Activated CD8-positive, alpha-beta T cell treated with anti-CD3 and anti-CD28 coated beads for 36 hours (primary cell): ENCODE measurements at regions not wholly inside any gene's neighbourhood (a gene's known extent, or its start where the extent isn't known, plus 50 kb on each side); places are given as distances from the start of the nearest gene placed in this dataset.
"Not testable (repeated sequence)": the region's sequence is repeated elsewhere in the genome, so short reads cannot be mapped to it uniquely, and the experiment has no call there.

Experiments
- ATAC-seq: fragments of 200-7000 bp; cut with Tn5 transposase; one replicate; pipeline ENCODE4 v1.10.0; 2021; ENCODE audit warnings: mild to moderate bottlenecking, moderate library complexity
- CTCF ChIA-PET: fragments of 350-600 bp; sonication (Branson Sonifier 250); formaldehyde crosslinking; loops from one replicate; lab custom pipeline; 2021; ENCODE audit warnings: antibody characterized with exemption; lab: Charles Lee
- POLR2A ChIA-PET: fragments of 350-600 bp; sonication (Branson Sonifier 250); formaldehyde crosslinking; loops from one replicate; lab custom pipeline; 2021; ENCODE audit warnings: antibody characterized with exemption; lab: Charles Lee
- DNase-seq: peaks from one replicate; pipeline ENCODE4 v3.0.0-alpha.2; 2020
- H3K27ac Mint-ChIP-seq: one replicate; pipeline ENCODE4 v1.8.0; 2021; ENCODE audit warnings: mild to moderate bottlenecking, mixed read lengths
- H3K27me3 Mint-ChIP-seq: one replicate; pipeline ENCODE4 v1.8.0; 2021; ENCODE audit warnings: mixed read lengths
- H3K36me3 Mint-ChIP-seq: one replicate; pipeline ENCODE4 v1.8.0; 2021; ENCODE audit warnings: low read depth, mixed read lengths
- H3K4me1 Mint-ChIP-seq: one replicate; pipeline ENCODE4 v1.8.0; 2021; ENCODE audit warnings: low read depth, mixed read lengths
- H3K4me3 Mint-ChIP-seq: one replicate; pipeline ENCODE4 v1.8.0; 2021; ENCODE audit warnings: mild to moderate bottlenecking, moderate library complexity, mixed read lengths
- H3K9me3 Mint-ChIP-seq: one replicate; pipeline ENCODE4 v1.8.0; 2021; ENCODE audit warnings: mixed read lengths
- intact Hi-C: fragments of 100-400 bp; cut with micrococcal nuclease; formaldehyde crosslinking; loops from one replicate; pipeline ENCODE4 v1.10.0; 2022
- TF ChIP-seq, protein P1 (sequence below): fragments of 200-600 bp; IDR thresholded peaks from one replicate; pipeline ENCODE4 v1.8.0; 2022; ENCODE audit warnings: antibody characterized with exemption, mild to moderate bottlenecking

DNA sequence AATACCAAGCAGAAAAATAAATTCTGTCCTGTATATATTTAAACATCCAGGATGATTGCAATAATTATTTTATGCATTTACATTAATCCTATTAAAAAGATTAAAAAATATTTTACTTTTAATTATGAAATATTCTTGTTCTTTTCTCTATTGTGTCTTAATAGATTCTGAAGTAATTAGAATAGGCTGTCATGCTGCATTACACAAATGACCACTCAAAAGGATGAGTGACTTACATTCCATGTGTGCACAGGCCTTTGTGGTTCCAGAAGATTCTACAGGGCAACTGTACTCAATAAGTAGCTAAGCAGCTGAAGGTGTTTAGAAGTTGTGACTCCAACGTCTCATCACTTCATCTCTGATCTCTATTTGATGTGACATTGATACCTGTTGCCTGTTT lies 745.9 kb upstream of the CCDC179 start:
- H3K27me3 Mint-ChIP-seq = no peaks in the 10 kb centered on the region
- TF ChIP-seq, protein P1, sequence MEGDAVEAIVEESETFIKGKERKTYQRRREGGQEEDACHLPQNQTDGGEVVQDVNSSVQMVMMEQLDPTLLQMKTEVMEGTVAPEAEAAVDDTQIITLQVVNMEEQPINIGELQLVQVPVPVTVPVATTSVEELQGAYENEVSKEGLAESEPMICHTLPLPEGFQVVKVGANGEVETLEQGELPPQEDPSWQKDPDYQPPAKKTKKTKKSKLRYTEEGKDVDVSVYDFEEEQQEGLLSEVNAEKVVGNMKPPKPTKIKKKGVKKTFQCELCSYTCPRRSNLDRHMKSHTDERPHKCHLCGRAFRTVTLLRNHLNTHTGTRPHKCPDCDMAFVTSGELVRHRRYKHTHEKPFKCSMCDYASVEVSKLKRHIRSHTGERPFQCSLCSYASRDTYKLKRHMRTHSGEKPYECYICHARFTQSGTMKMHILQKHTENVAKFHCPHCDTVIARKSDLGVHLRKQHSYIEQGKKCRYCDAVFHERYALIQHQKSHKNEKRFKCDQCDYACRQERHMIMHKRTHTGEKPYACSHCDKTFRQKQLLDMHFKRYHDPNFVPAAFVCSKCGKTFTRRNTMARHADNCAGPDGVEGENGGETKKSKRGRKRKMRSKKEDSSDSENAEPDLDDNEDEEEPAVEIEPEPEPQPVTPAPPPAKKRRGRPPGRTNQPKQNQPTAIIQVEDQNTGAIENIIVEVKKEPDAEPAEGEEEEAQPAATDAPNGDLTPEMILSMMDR = no peak
- H3K4me1 Mint-ChIP-seq = no peaks in the 10 kb centered on the region
- DNase-seq (no peak), ATAC-seq (no peak)
- no peak overlapping the region for H3K4me3 Mint-ChIP-seq
- H3K36me3 Mint-ChIP-seq = no peaks in the 10 kb centered on the region
- POLR2A ChIA-PET = no interaction called here
- H3K27ac Mint-ChIP-seq = no peak overlapping the region
- CTCF ChIA-PET = no interaction called here
- intact Hi-C loops = no loop called here
- H3K9me3 Mint-ChIP-seq = no peaks in the 10 kb centered on the region

DNA sequence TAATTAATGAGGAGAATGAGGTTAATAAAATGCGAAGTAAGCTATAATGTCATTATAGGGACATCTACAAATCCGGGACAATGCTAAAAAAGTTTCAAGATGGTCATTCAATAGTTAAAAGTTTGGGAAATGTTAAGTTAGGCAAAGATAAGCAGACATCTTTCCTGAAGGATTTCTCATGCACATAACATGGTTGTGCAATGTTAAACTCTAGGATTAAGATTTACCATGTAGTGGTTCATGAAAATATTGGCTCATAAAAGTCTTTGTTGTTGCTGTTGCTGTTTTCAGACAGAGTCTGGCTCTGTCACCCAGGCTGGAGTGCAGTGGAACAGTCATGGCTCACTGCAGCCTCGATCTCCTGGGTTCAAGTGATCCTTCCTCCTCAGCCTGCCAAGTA lies 751.5 kb upstream of the CCDC179 start:
- ATAC-seq (no peak), DNase-seq (no peak)
- POLR2A ChIA-PET = no interaction called here
- Mint-ChIP-seq H3K4me3 (no peak overlapping the region), H3K36me3 (no peaks in the 10 kb centered on the region), H3K27ac (no peak overlapping the region), H3K9me3 (peaks cover 4% of the 10 kb centered on the region), H3K27me3 (no peaks in the 10 kb centered on the region), H3K4me1 (no peaks in the 10 kb centered on the region)
- CTCF ChIA-PET = no interaction called here
- TF ChIP-seq, protein P1 = no peak
- intact Hi-C loops = no loop called here

DNA sequence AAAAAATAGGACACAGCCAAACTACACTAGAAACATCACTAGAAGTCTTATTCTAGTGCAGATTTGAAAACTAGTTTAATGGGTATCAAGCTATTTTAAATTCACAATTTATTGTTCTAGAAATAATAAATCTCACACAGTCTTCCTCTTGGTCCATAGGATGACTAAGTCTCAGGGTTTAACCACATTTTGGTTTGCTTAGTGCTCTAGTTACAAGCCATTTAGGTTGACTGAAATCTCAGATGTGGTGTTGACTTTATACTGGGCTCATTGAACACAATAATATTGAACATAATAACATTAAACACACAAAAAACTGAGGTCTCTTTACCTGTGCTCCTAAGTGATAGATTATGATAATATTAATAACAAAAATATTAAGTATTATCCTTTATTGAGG lies 760.3 kb upstream of the CCDC179 start:
- TF ChIP-seq, protein P1 = no peak
- Mint-ChIP-seq H3K9me3 (peaks cover 8% of the 10 kb centered on the region), H3K4me1 (no peaks in the 10 kb centered on the region), H3K27ac (no peak overlapping the region), H3K27me3 (no peaks in the 10 kb centered on the region), H3K4me3 (no peak overlapping the region), H3K36me3 (no peaks in the 10 kb centered on the region)
- DNase-seq (no peak), ATAC-seq (no peak)
- ChIA-PET CTCF (no interaction called here), POLR2A (no interaction called here)
- intact Hi-C loops = no loop called here

DNA sequence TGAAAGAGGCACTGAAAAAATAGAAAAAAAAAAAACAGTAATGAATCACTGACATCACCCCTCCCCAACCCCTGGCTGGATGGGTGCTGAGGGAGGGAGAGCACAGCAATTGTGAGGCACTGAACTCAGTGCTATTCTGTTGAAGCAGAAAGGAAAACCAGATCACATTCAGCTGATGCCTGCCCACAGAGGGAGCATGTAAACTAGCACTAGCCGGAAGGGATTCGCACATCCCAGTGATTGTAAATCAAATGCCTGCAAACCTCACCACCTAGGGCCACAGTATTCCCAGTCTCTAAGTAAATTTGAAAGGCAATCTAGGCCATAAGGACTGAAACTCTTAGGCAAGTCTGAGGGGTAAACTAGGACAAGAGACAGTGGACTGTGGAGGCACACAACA lies 772.0 kb upstream of the CCDC179 start:
- Mint-ChIP-seq H3K4me3 (no peak overlapping the region), H3K4me1 (no peaks in the 10 kb centered on the region), H3K36me3 (no peaks in the 10 kb centered on the region), H3K9me3 (peaks cover 5% of the 10 kb centered on the region), H3K27ac (no peak overlapping the region), H3K27me3 (no peaks in the 10 kb centered on the region)
- intact Hi-C loops = no loop called here
- TF ChIP-seq, protein P1 = no peak
- POLR2A ChIA-PET = no interaction called here
- ATAC-seq (no peak), DNase-seq (no peak)
- CTCF ChIA-PET = no interaction called here

DNA sequence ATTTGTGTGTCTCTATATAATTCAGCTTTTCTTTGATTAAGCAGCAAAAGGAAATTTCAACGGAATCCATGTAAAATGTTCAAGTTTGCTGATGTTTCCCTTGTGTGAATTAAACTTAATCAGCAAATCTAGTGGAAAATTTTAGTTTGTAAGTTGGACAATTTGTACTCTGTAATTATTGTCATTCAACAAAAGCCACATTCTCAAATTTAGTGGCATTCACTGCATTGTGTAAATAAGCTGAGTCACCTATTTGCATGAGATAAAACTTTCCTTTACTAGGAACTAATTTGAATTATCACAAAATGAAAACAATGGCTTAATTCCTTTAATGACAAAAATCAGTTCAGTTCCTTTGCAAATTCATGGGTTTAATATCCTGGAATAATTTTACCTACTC lies 784.2 kb upstream of the CCDC179 start:
- H3K4me1 Mint-ChIP-seq = no peaks in the 10 kb centered on the region
- CTCF ChIA-PET = no interaction called here
- ATAC-seq (no peak), DNase-seq (no peak)
- no peak overlapping the region for H3K27ac Mint-ChIP-seq
- H3K9me3 Mint-ChIP-seq = peaks cover 9% of the 10 kb centered on the region
- intact Hi-C loops = no loop called here
- H3K27me3 Mint-ChIP-seq = no peaks in the 10 kb centered on the region
- POLR2A ChIA-PET = no interaction called here
- no peaks in the 10 kb centered on the region for H3K36me3 Mint-ChIP-seq
- TF ChIP-seq, protein P1 = no peak
- no peak overlapping the region for H3K4me3 Mint-ChIP-seq

DNA sequence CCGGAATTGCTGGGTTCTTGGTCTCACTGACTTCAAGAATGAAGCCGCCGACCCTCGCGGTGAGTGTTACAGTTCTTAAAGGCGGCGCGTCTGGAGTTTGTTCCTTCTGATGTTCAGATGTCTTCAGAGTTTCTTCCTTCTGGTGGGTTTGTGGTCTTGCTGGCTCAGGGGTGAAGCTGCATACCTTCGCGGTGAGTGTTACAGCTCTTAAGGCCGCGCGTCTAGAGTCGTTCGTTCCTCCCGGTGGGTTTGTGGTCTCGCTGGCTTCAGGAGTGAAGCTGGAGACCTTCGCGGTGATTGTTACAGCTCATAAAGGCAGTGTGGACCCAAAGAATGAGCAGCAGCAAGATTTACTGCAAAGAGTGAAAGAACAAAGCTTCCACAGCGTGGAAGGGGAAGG lies 792.1 kb upstream of the CCDC179 start:
- POLR2A ChIA-PET, H3K4me1 Mint-ChIP-seq, H3K36me3 Mint-ChIP-seq, ATAC-seq, H3K27ac Mint-ChIP-seq, H3K4me3 Mint-ChIP-seq, DNase-seq, H3K9me3 Mint-ChIP-seq, intact Hi-C loops, H3K27me3 Mint-ChIP-seq, CTCF ChIA-PET: not testable (repeated sequence)
